Inferior parietal cortex (tissue), 1 donor: ENCODE measurements at regions not wholly inside any gene's neighbourhood (a gene's known extent, or its start where the extent isn't known, plus 50 kb on each side); places are given as distances from the start of the nearest gene placed in this dataset.

Experiments
- DNase-seq: peaks from one replicate; pipeline ENCODE4 v3.0.0-alpha.2; 2016; ENCODE audit errors: extremely low spot score

DNA sequence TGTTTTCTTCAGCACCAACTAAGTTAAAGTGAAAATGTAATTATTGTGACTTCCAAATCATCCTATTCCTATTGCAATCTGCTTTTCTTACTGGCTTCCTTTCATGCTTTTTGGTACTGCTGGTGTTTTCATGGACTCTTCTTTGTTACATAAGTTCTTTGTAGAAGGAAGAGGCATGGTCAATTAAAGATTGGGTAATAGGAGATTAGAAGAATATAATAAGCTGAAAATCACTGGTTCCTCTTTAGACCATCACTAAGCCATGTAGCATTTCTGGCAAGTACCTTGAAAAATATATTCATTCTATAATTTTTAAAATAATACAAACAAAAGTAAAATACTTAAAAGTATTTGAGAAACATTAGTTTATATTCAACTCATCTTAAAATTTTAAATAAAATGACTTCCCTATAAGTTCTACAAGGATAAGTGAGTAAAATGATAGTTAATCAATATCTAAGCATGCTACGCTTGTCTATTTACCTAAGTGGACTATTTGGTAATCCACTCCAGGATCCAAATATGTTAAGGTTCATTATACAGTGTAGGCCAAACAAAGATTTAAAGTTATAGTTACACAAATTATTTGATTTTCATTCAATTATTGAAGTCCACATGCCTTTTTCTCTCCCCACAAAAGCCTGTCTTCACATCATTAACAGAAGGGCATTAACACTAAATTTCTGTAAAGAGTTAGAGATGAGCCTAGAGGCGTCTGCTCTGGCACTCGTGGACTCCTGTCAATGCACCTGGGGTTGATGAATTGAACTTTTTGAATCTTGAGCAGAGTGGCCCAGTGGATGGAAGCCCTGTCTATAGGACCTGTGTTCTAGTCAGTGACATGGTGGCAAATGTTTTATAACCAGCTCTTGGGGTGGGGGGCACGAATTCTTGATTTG, 408.1 kb downstream of the INHBA start:
- no peak for DNase-seq

DNA sequence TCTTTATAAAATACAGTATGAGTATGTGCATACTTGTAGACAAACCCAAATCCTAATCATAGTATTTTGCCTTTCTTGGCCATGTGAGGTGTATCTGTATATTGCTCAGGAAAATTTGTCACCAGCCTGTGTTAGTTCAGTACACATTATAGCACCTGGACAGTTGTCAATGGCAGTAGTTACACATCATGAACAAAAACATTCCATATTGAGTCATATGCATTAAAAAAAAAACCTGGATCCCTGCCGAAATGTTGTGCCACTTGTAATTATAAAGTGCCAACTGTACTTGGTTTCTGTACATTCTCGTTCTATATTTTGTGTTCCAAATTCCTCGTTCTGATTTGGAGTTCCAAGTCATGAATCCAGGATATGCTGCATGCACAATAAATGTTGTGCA, 410.4 kb downstream of the INHBA start:
- peak; percentile 11 for DNase-seq

DNA sequence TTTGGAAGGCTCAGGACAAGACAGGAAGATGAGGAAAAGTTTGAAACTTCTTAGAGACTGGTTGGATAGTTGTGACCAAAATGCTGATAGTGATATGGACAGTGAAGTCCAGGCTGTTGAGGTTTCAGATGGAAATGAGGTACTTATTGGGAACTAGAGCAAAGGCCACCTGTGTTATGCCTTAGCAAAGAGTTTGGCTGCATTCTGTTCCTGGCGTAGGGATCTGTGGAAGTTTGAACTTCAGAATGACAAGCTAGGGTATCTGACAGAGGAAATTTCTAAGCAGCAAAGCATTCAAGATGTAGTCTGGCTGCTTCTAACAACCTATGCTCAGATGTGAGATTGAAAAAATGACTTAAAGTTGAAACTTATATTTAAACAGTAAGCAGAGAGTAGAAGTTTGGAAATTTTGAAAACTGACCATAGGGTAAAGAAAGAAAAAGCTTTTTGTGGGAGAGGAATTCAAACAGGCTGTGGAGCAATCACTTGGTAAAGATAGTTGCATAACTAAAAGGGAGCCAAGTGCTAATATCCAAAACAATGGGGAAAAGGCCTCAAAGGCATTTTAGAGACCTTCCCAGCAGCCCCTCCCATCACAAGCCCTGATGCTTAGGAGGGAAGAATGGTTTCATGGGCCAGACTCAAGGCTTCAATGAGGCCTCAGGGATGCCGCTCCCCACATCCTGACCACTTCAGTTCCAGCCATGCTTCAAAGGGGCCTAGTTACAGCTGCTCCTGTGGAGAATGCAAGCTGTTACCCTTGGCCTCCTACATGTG, 415.1 kb downstream of the INHBA start:
- no peak for DNase-seq

DNA sequence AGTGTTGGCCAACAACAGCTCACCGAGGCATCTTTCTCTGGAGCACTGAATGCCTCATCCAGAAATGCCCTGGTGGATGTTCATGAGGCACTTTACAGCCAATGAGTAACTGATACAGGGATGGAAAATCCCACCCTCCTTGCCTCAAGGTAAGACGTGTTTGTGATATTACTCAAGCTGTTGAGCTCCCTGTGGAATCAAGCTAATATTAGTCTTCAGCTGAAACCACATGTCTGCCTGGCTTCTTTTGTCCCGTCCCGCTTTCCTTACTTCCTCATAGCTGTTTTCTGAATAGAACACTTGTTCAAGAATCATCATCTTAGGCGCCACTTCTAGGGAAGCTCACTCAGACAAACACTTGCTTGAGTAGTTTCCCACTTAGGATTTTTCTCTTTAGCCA, 422.4 kb downstream of the INHBA start:
- DNase-seq: no peak

DNA sequence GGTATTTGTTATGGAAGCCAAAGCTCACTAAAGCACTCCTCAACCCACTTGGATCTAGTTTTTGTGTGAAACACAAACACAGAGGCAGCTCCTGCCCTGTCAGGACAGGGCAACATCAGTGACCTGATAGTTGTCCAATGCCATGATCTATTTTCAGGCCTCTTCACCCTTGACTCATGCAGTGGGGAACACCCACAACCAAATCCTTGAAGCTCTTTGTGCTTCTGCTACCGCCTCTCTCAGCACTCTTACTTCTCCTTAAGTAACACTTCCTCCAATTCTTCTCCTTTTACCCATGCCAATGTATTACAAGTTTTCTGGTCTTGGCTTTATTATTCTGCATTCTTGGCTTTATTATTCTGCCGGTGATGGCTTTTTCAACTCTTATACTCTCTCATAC, 425.3 kb downstream of the INHBA start:
- DNase-seq: no peak

DNA sequence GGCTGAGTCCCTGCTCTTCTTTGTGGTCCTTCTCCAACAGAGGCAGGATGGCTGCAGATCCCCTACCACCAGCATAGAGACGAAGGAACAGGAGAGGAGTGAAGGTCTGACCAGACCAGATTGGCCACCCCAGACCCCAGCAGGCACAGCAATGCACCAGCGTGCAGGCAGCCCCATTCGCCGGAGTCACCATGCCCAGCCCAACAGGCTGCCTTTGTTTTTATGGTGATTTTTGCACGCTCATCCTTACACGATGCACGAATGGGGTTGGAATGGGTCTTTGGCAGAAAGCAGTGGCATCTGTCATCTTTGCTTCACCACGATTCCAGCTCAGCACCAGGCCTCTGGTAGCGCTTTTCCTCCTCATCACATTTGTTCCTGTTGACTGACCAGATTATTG, 427.6 kb downstream of the INHBA start:
- no peak for DNase-seq

DNA sequence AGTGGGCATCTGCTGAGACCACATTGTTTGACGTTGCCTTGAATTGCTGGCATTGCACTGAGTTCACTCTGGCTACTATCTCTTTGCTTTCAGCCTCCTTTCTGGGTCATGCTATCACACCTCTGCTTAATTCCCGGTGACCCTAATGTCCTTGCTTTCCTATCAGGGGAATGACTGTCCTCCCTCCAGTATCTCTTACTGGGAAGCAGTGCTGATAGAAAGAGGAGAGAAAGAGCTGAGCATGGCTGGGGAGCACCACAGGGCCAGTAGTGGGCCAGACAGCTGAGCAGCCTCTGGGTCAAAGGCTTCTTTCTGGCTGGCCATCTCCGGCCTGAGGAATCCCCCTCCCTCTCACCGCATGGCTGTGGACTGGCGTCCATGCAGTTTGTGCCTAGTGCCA, 428.7 kb downstream of the INHBA start:
- DNase-seq: no peak

DNA sequence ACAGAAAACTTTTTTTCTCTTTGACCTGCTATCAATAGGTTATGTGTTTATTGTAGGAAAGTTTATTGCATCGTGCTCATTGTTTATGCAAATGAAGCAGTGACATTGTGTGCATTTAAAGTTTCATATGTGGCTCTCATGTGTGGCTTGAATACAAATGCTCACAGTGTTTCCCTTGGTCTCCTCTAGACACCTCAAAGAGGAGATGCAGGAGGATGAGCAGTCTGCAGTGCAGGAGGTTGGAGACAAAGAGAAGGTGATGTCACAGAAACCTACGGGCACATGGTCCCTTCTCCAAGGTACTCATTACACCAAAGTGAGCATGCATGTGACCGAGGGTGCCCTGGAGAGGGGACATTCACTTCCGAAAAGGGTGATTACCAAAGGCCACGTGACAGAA, 430.2 kb downstream of the INHBA start:
- no peak for DNase-seq

DNA sequence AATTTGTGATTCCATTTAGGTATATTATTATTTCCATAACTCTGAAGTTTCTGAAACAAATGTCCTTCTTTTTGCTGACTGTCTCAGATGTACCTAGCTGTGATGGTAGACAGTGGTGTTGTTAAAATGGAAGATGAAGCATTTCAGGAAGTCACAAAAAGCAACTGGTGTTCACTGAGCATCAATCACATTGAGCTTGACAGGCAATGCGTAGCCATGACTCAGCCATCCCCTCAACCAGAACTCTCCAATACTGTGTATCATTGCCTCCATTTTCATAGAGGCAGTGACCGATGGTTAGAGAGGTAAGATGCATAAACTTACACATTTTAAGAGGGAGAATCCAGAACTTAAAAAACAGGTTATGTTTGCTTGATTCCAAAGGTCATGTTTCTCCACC, 434.0 kb downstream of the INHBA start:
- no peak for DNase-seq

DNA sequence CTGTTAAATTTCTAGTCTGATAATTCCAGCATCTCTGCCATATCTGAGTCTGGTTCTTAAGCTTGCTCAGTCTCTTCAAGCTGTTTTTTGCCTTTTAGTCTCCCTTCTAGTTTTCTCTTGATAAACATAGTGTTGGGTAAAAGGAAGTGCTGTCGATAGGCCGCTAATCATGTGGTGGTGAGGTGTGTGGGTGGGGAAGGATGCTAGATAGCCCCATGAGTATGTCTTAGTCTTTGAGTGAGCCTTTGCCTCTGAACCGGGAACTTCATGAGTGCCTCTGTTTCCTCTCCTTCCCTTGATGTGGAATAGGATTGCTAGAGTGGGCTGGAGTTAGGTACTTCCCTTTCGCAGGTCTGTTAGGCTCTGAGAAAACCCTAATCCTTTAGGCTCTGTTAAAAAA, 441.8 kb downstream of the INHBA start:
- DNase-seq: no peak

DNA sequence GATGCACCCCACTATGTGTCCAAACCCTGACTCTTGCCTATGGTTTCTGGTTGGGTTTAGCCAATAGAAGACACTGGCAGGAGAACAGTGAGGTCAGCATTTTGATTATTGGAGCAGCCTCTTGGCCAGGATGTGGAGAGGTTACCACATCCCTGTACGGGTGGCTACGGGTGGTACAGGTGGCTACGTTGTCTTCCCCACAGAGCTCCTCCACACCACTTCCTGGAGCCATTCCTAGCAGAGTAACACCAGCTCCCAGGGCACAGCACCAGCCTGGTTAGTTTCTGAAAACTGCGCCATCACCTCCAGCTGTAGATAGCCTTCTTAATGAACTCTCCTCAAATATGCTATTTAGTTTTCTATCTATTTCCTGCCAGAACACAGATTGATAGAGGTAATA, 445.2 kb downstream of the INHBA start:
- DNase-seq: no peak

DNA sequence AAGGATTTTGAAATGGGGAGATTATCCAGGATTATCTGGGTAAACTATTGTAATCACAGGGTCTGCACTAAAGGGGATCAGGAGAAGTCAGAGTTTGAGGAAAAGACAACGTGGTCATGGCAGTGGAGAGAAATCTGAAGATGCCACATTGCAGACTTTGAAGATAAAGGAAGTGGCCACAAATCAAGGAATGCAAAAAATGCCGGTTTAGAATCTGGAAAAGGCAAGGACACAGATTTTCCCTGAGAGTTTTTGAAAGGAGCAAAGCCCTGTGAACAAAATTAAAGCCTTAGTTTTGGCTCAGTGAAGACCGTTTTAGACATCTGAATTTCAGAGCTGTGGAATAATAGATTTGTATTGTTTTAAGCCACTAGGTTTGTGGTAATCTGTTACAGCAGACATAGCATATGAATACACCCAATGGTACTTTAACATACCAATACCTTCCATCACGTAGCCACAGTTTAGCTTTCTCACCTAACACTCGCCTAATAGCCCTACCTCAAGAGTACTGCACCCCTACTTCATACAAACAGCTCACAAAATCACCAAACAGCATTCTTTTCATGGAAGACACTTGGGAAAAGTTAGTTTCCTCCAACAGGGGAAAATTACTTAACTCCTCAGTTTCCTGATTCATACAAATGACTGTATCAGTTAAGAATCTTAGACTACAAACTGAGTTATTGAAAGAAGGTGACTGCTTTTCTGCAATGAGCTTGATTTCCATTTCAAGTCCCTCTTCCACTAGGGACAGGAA, 446.5 kb downstream of the INHBA start:
- DNase-seq: peak; percentile 2

DNA sequence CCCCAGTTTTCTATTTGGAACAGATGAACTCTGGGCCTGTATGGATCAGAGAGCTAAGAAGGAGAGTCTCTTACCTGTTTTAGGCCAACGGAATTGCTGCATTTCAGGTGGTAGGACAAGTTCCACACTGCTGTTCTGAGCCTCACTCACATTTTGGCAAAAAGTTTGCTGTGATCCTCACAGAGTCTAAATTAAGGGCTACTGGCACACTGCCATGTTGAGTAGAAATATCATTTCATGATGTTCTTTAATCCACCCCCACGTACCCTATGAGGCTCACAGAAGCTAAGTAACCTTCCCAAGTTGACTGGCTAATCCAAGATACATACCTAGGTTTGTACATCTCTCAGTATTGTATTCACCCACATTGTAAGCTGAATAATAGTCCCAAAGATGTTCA, 447.2 kb downstream of the INHBA start:
- DNase-seq: peak; percentile 44

DNA sequence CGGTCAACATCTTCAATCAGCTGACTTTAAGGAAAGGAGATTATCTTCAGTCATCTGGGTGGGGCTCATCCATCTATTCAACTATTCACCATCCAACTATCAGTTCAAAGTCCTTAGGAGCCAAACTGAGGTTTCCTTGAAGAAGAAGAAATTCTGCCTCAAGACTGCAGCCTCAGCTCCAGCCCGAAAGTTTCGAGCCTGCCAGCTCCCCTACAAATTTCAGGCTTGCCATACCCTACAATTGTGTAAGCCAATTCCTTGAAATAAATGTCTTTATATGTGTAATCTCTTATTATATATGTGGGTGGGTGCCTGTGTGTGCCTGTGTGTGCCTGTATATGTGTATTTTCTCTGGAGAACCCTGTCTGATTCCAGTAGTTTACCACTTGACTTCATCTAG, 447.8 kb downstream of the INHBA start:
- DNase-seq: no peak

DNA sequence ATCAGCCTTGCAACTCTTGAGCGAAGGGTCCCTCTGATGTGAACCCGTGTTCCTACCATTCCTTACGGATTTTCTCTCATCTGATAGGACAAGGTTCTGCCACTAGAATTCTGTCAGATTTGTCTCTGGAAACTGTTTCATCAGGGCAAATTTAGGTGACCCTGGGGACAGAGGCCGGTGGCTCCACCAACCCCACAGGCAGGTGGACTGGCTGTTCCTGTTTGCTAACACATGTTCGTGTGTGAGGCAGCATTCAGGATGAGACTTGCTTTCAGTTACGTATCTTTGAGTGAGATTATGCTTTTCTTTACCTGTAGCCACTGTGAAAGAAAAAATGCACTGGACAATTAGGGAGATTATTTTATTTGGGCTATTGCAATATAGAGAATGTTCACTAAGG, 449.9 kb downstream of the INHBA start:
- no peak for DNase-seq

DNA sequence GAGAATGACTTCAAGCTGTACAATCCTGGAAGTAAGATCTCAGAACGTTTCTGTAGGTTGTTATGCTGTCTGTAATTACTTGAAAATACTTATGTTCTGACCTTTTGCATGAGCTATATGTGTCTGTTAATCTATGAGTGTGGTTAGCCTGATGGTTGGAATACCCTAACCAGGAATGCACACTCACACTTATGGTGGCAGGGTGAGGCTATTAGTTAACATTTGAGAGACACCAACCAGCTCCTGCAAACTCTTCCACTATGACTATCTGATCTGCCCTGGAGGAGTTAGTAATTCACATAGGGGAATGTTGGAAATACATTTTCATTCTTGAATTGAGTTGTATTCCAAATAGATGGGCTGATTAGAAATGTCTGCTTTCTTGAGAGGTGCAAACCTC, 450.3 kb downstream of the INHBA start:
- DNase-seq: no peak

DNA sequence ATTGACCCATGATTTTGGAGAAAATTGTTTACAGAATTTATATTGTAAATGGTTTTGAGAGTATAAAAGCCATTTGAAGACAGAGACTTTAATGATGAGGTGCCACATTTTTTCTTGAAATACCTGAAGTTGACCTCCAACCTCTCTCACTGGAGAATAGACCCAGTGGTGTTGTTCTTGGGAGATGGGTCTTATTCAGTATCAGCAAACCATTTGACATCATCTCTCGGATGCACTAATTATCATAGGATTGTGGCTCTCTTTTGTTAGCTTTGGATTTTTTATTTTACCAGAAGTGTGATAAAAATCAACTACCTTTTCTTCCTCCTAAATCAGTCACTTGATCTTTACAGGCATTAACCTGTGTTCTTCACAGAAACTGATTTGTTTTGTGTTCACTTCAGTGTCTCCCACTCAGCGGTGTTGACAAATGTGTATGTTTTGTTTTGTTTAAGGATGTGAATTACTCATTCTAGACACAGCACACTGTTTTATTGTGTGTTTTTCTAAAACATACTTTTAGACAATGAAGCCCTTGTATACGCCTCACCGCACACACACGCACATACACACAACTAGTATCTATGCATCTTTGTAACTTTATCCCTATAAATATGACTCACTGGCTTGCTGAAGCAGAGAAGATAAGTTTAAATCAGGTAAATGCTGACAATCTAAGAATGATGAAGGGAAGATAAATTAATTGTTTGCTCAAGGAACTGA, 455.6 kb downstream of the INHBA start:
- no peak for DNase-seq

DNA sequence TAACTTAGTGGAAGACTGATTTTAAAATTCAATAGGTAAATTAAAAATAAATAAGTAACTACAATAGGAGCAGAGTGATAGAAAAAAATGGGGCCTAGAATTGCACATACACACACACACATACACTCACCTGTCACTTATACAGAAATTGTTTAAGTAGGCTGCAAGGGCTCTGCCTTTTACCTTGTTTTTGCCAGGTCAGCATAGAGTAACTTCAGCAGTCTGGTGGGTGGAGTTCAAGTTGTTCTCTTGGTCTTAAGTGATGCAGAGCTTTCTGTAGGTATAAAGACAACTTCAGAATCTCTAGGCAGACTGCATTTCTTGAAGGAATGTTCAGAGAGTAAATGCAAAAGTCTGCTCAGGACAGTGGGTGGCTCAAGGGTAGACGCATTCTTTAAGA, 457.0 kb downstream of the INHBA start:
- DNase-seq: no peak

DNA sequence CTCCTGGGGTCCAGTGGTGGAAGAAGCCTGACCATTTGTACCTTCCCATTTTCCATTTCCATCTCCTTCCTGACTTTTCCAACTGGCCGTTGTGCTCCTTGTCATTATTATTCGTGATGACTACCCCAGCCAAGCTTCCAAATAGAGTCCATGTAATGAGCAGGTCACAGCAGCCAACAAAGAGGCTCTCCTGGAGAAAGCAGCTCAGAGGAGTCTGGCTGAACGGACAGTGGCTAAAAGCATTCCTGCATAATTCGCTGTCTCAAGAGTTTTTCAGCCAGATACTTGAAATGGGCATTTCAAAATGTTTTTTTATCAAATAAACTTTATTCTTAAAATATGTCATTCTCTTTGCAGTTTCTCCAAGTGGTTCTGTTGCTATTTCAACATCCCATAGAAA, 458.6 kb downstream of the INHBA start:
- no peak for DNase-seq

DNA sequence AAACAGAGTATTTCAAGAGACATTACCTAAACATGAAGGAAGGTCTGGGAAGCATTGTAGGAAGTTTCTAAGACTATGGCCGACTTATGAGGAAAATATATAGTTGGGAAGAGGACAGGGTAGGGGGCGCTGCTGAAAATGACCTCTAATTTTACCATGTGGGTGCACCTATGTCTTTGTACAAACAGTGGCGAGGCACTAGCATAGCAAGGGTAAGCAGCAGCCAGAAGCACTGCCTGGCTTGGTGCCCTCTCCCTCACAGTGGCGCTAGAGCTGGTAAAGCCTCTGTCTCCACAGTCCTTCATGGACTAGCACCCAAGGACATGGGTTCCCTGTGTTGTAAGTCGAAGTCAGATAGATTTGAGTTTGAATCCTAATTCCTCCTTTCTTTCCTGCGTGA, 461.2 kb downstream of the INHBA start:
- DNase-seq: no peak

DNA sequence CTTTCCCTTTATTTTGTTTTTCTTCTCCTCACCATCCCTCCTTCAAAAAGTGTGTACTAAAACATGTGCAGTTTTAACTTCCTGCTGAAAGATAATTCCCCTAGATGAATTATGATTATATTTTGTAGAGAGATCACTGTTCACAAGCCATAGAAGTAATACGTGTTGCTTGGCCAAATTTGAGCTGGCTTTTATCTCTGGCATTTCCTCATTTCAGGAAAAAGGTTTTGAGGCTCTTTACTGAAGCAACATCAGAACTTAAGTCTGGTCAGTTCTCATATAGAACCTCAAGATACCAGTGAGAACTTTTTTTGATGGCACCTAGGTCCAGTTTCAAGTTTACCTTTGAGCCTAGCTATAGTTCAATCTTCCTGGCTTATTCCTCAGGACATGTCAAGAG, 463.3 kb downstream of the INHBA start:
- no peak for DNase-seq

DNA sequence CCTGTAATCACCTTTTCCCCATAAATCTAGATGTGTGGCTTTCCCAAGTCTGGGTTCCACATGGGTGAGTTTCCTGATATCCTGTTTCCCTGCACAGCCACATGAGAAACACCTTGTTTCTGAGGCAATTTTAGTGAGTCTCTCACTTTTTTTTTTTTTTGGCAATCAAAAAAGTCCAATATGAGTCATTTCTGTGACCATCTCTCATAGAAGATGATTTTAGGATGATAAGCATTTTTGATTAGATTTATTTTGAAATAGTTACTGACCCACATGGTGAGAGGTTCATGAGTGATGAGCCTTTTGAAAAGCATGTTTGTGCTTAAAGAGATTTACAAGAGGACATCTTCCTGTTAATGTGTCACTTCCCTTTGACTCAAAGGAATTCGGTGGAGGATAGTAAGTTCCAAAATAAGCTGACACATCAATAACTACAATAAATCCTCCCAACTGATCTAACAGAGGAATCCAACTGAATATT, 464.0 kb downstream of the INHBA start:
- DNase-seq: no peak
